Keratinocyte (primary cell): ENCODE measurements at regions not wholly inside any gene's neighbourhood (a gene's known extent, or its start where the extent isn't known, plus 50 kb on each side); places are given as distances from the start of the nearest gene placed in this dataset.

Experiments used
- CTCF ChIP-seq, 3 experiments: IDR thresholded peaks in 1 of 3; conservative IDR thresholded peaks in 1 of 3; optimal IDR thresholded peaks in 1 of 3; 2 replicates in 2 of 3; 3 replicates in 1 of 3; pipeline versions ENCODE3 to v1.5.1; 2011; ENCODE audit warnings: low read length in 3 of 3, mild to moderate bottlenecking in 3 of 3, moderate library complexity in 2 of 3, control low read depth in 1 of 3, inconsistent platforms in 1 of 3; ENCODE audit not compliant: insufficient read depth in 2 of 3; ENCODE audit errors: extremely low read depth in 1 of 3
- EZH2 ChIP-seq: IDR thresholded peaks from one replicate; pipeline ENCODE4 v1.6.1; 2012; ENCODE audit warnings: inconsistent platforms, mild to moderate bottlenecking, low read length, moderate library complexity

GRCh38 chr1:4951601-4952000 is 297.2 kb downstream of the AJAP1 start:
- TF ChIP-seq CTCF (optimal IDR thresholded peaks at IDR 0.05 in 1 of 3, IDR thresholded peaks at IDR 0.05 in 1 of 3, conservative IDR thresholded peaks at IDR 0.05 in 1 of 3; ENCODE audit: extremely low read depth in 1 of 3, insufficient read depth in 2 of 3, low read length in 3 of 3) (no peak), EZH2 (no peak)
